ENCODE measurements at regions not wholly inside any gene's neighbourhood (a gene's known extent, or its start where the extent isn't known, plus 50 kb on each side); places are given as distances from the start of the nearest gene placed in this dataset.

- no peak for TF ChIP-seq CTCF (IDR thresholded peaks at IDR 0.05; ENCODE audit: low read depth, low read length)
- no peak for TF ChIP-seq EZH2phosphoT487 (IDR thresholded peaks at IDR 0.05; ENCODE audit: low read depth)
These were observed 286.2 kb downstream of the CYP26B1 start for GRCh38 chr2:71861186-71862160.
